H9 (cell line): ENCODE measurements at regions not wholly inside any gene's neighbourhood (a gene's known extent, or its start where the extent isn't known, plus 50 kb on each side); places are given as distances from the start of the nearest gene placed in this dataset.

Experiments used
- DNase-seq: peaks from one replicate; pipeline ENCODE4 v3.0.0-alpha.2; 2017
- H2AFZ ChIP-seq: one replicate; pipeline ENCODE4 v1.6.1; 2013; ENCODE audit warnings: mild to moderate bottlenecking, low read length, control low read depth, moderate library complexity
- H2AK5ac ChIP-seq: 2 replicates; pipeline ENCODE4 v1.6.1; 2013; ENCODE audit warnings: low read length, control low read depth, mixed read lengths; ENCODE audit not compliant: insufficient read length
- H2BK120ac ChIP-seq: one replicate; pipeline ENCODE4 v1.6.1; 2013; ENCODE audit warnings: low read depth, mild to moderate bottlenecking, low read length, control low read depth, inconsistent platforms; ENCODE audit not compliant: poor library complexity, severe bottlenecking
- H2BK12ac ChIP-seq: 2 replicates; pipeline ENCODE4 v1.6.1; 2013; ENCODE audit warnings: low read length, control low read depth, mixed read lengths, low read depth; ENCODE audit not compliant: insufficient read length
- H2BK15ac ChIP-seq: 2 replicates; pipeline ENCODE4 v1.6.1; 2013; ENCODE audit warnings: low read depth, low read length, control low read depth
- H2BK20ac ChIP-seq: one replicate; pipeline ENCODE4 v1.6.1; 2013; ENCODE audit warnings: low read depth, mild to moderate bottlenecking, low read length, control low read depth, inconsistent platforms; ENCODE audit not compliant: poor library complexity, severe bottlenecking
- H2BK5ac ChIP-seq: 2 replicates; pipeline ENCODE4 v1.6.1; 2013; ENCODE audit warnings: low read length, control low read depth, mixed read lengths; ENCODE audit not compliant: insufficient read length
- H3K14ac ChIP-seq: 2 replicates; pipeline ENCODE4 v1.6.1; 2013; ENCODE audit warnings: low read length, control low read depth; ENCODE audit not compliant: insufficient read depth
- H3K18ac ChIP-seq: 2 replicates; pipeline ENCODE4 v1.6.1; 2013; ENCODE audit warnings: low read depth, mild to moderate bottlenecking, mixed read lengths, low read length, control low read depth; ENCODE audit not compliant: insufficient read length
- H3K23ac ChIP-seq: 2 replicates; pipeline ENCODE4 v1.6.1; 2013; ENCODE audit warnings: low read length, control low read depth, mixed read lengths, low read depth; ENCODE audit not compliant: insufficient read length
- H3K23me2 ChIP-seq: 2 replicates; pipeline ENCODE4 v1.6.1; 2013; ENCODE audit warnings: low read depth, mild to moderate bottlenecking, mixed read lengths, low read length, control low read depth; ENCODE audit not compliant: insufficient read length, poor library complexity, severe bottlenecking
- H3K27ac ChIP-seq: 2 replicates; pipeline ENCODE4 v1.5.1; 2013; ENCODE audit warnings: low read length, control low read depth, mixed read lengths, low read depth; ENCODE audit not compliant: insufficient read length
- H3K27me3 ChIP-seq: 2 replicates; pipeline ENCODE4 v1.6.1; 2013; ENCODE audit warnings: low read length, control low read depth, inconsistent platforms; ENCODE audit not compliant: insufficient read depth
- H3K4ac ChIP-seq: 2 replicates; pipeline ENCODE4 v1.6.1; 2013; ENCODE audit warnings: low read depth, mild to moderate bottlenecking, control low read depth, inconsistent platforms, low read length, moderate library complexity
- H3K4me1 ChIP-seq: 2 replicates; pipeline ENCODE4 v1.6.1; 2013; ENCODE audit warnings: low read length, control low read depth, inconsistent platforms; ENCODE audit not compliant: insufficient read depth
- H3K4me2 ChIP-seq: 2 replicates; pipeline ENCODE4 v1.6.1; 2013; ENCODE audit warnings: low read length, control low read depth, mixed read lengths; ENCODE audit not compliant: insufficient read length, insufficient read depth
- H3K56ac ChIP-seq: 2 replicates; pipeline ENCODE4 v1.6.1; 2013; ENCODE audit warnings: low read depth, mild to moderate bottlenecking, mixed read lengths, low read length, control low read depth; ENCODE audit not compliant: insufficient read length
- H3K79me1 ChIP-seq: 2 replicates; pipeline ENCODE4 v1.6.1; 2013; ENCODE audit warnings: low read depth, mild to moderate bottlenecking, moderate library complexity, low read length, control low read depth, inconsistent platforms; ENCODE audit not compliant: insufficient read depth, poor library complexity, severe bottlenecking
- H3K79me2 ChIP-seq: 2 replicates; pipeline ENCODE4 v1.6.1; 2013; ENCODE audit warnings: low read length, control low read depth, inconsistent platforms; ENCODE audit not compliant: insufficient read depth
- H3K9ac ChIP-seq: 2 replicates; pipeline ENCODE4 v1.6.1; 2013; ENCODE audit warnings: low read length, control low read depth, mixed read lengths; ENCODE audit not compliant: insufficient read length; ENCODE audit errors: extremely low read depth
- H3K9me3 ChIP-seq: one replicate; pipeline ENCODE4 v1.6.1; 2013; ENCODE audit warnings: low read depth, low read length, inconsistent platforms; ENCODE audit not compliant: control insufficient read depth
- H3T11ph ChIP-seq: one replicate; pipeline ENCODE4 v1.6.1; 2013; ENCODE audit warnings: mild to moderate bottlenecking, low read length, control low read depth, inconsistent platforms
- H4K20me1 ChIP-seq: one replicate; pipeline ENCODE4 v1.6.1; 2013; ENCODE audit not compliant: control insufficient read depth, insufficient read length, insufficient read depth
- H4K5ac ChIP-seq: 2 replicates; pipeline ENCODE4 v1.6.1; 2013; ENCODE audit warnings: low read depth, mild to moderate bottlenecking, mixed read lengths, low read length, control low read depth; ENCODE audit not compliant: insufficient read length
- H4K8ac ChIP-seq: replicated peaks from 2 replicates; pipeline ENCODE4 v1.6.1; 2013; ENCODE audit warnings: low read length, control low read depth, mixed read lengths, low read depth; ENCODE audit not compliant: insufficient read length
- H4K91ac ChIP-seq: 2 replicates; pipeline ENCODE4 v1.6.1; 2013; ENCODE audit warnings: low read depth, mild to moderate bottlenecking, moderate library complexity, mixed read lengths, low read length, control low read depth; ENCODE audit not compliant: insufficient read length
- H3K27ac Mint-ChIP-seq, 3 experiments: 2 replicates in 2 of 3; 3 replicates in 1 of 3; pipeline ENCODE4 v1.8.0; 2020 to 2021; ENCODE audit warnings: mixed read lengths in 3 of 3, mild to moderate bottlenecking in 1 of 3, moderate library complexity in 1 of 3
- H3K27me3 Mint-ChIP-seq: 2 replicates; pipeline ENCODE4 v1.8.0; 2021; ENCODE audit warnings: low read depth, mild to moderate bottlenecking, moderate library complexity, mixed read lengths
- H3K36me3 Mint-ChIP-seq, 3 experiments: 2 replicates in 2 of 3; 3 replicates in 1 of 3; pipeline ENCODE4 v1.8.0; 2020 to 2021; ENCODE audit warnings: low read depth in 3 of 3, mixed read lengths in 3 of 3; ENCODE audit not compliant: insufficient read depth in 1 of 3
- H3K4me1 Mint-ChIP-seq, 2 experiments: 2 replicates each; pipeline ENCODE4 v1.8.0; 2020; ENCODE audit warnings: mixed read lengths in 2 of 2
- H3K4me3 Mint-ChIP-seq, 2 experiments: 2 replicates in 1 of 2; 3 replicates in 1 of 2; pipeline ENCODE4 v1.8.0; 2020 to 2021; ENCODE audit warnings: mild to moderate bottlenecking in 2 of 2, mixed read lengths in 2 of 2, moderate library complexity in 1 of 2
- H3K9me3 Mint-ChIP-seq, 2 experiments: 2 replicates in 1 of 2; 3 replicates in 1 of 2; pipeline ENCODE4 v1.8.0; 2020; ENCODE audit warnings: mild to moderate bottlenecking in 2 of 2, mixed read lengths in 2 of 2, moderate library complexity in 1 of 2
- CTCF ChIP-seq: fragments of 200-600 bp; sonication (generic); conservative IDR thresholded peaks from 3 replicates; pipeline ENCODE4 v1.8.0; 2021; ENCODE audit warnings: antibody characterized with exemption, mild to moderate bottlenecking
- WGBS: extraction: QIAGEN DNeasy Blood & Tissue Kit; methylation state at CpG from one replicate; pipeline ENCODE4 v1.1.7; 2013; ENCODE audit warnings: missing lambda C conversion rate, low lambda C conversion rate, mixed read lengths; ENCODE audit not compliant: insufficient read length; ENCODE audit errors: extremely low coverage; 5-methylcytosine and 5-hydroxymethylcytosine counted together

- Histone ChIP-seq H3K4ac (no peak overlapping the region), H3K23me2 (no peaks in the 10 kb centered on the region), H3K18ac (no peak overlapping the region), H3T11ph (no peak overlapping the region), H3K27ac (no peak overlapping the region), H4K91ac (no peak overlapping the region), H3K4me2 (no peak overlapping the region), H3K9me3 (no peaks in the 10 kb centered on the region), H3K9ac (no peak overlapping the region), H3K23ac (no peak overlapping the region), H3K56ac (no peak overlapping the region), H3K27me3 (no peaks in the 10 kb centered on the region), H2BK12ac (no peak overlapping the region), H2AFZ (no peak overlapping the region), H2BK5ac (no peak overlapping the region), H3K79me2 (no peaks in the 10 kb centered on the region), H3K14ac (no peak overlapping the region), H4K8ac (no peak overlapping the region), H3K4me1 (no peaks in the 10 kb centered on the region), H2BK120ac (no peak overlapping the region), H2BK20ac (no peak overlapping the region), H3K79me1 (no peaks in the 10 kb centered on the region), H2BK15ac (no peak overlapping the region), H4K20me1 (no peaks in the 10 kb centered on the region), H2AK5ac (no peak overlapping the region), H4K5ac (no peak overlapping the region)
- Mint-ChIP-seq H3K36me3 (no peaks in the 10 kb centered on the region), H3K9me3 (no peaks in the 10 kb centered on the region), H3K4me3 (no peak overlapping the region), H3K27ac (no peak overlapping the region), H3K4me1 (peaks cover 0 to 2% of the 10 kb centered on the region in 2 experiments; a peak in 1 of 4 replicates), H3K27me3 (no peaks in the 10 kb centered on the region)
- WGBS = no CpG with 5 or more reads among the region's 1 CpG
- no peak for DNase-seq
- no peak for TF ChIP-seq CTCF
Observed at GRCh38 chr1:170407581-170407980, 124.4 kb upstream of the GORAB start.
